ENCODE measurements at regions not wholly inside any gene's neighbourhood (a gene's known extent, or its start where the extent isn't known, plus 50 kb on each side); places are given as distances from the start of the nearest gene placed in this dataset.

- peaks cover 17% of the 10 kb centered on the region for H3K4me1 Mint-ChIP-seq
- peaks cover 6% of the 10 kb centered on the region; the same call in 2 of the 3 replicates for H3K36me3 Mint-ChIP-seq (ENCODE audit: low read depth)
Measured at GRCh38 chr5:34449639-34450038, 206.5 kb upstream of the RAI14 start.

DNA sequence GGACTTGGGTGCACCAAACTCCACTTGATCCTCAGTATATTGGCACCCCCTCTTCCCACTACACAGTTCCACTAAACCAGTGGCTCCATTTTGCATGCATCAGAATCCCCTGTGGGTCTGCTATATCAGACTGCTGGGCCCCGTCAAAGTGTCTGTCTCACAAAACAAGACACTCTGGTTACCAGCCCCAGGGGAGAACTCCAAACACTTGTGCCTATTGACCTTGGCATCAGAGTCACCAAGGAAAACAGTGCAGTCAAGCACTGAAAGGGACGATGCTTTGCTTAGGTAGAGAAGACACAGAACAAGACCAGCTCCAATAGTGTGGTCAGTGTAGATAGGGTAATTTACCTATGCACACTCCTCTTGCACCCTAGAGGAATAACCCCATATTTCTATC is 205.8 kb upstream of the RAI14 start:
- H3F3A ChIP-seq (replicated peaks; ENCODE audit: low read depth): no peaks in the 10 kb centered on the region
- peaks cover 7% of the 10 kb centered on the region; the same call in 1 of the 2 replicates for H3K9me2 ChIP-seq (ENCODE audit: insufficient read depth)
- H4K20me1 ChIP-seq (replicated peaks; ENCODE audit: insufficient read depth): no peaks in the 10 kb centered on the region
- DNase-seq (ENCODE audit: low spot score): no peak
- no peak overlapping the region for H3K4me3 Mint-ChIP-seq
- H3K27ac Mint-ChIP-seq: no peak overlapping the region
- H3K9me3 Mint-ChIP-seq: peaks cover under 1% of the 10 kb centered on the region; the same call in 2 of the 3 replicates
- H3K4me2 ChIP-seq: no peak overlapping the region
- H3K27me3 Mint-ChIP-seq (ENCODE audit: insufficient read depth, low read depth, poor library complexity): peaks cover 8% of the 10 kb centered on the region
- H2AFZ ChIP-seq: no peak overlapping the region
- peaks cover 17% of the 10 kb centered on the region for H3K4me1 Mint-ChIP-seq
- H3K36me3 ChIP-seq (ENCODE audit: insufficient read depth): no peaks in the 10 kb centered on the region
- ATAC-seq: no peak
- H3K36me3 Mint-ChIP-seq (ENCODE audit: low read depth): peaks cover 3% of the 10 kb centered on the region; the same call in 1 of the 3 replicates
- H3K79me2 ChIP-seq (replicated peaks; ENCODE audit: insufficient read depth): no peaks in the 10 kb centered on the region
- no peaks in the 10 kb centered on the region for H3K27me3 ChIP-seq (ENCODE audit: insufficient read depth)
- H3K4me3 ChIP-seq: no peak overlapping the region
- H3K4me1 ChIP-seq (ENCODE audit: insufficient read depth): peaks cover 14% of the 10 kb centered on the region; the same call in 1 of the 2 replicates
- H3K27ac ChIP-seq (ENCODE audit: low read depth): no peak overlapping the region
- no peak for TF ChIP-seq ETS1 (IDR thresholded peaks at IDR 0.05)
- TF ChIP-seq, protein P1, sequence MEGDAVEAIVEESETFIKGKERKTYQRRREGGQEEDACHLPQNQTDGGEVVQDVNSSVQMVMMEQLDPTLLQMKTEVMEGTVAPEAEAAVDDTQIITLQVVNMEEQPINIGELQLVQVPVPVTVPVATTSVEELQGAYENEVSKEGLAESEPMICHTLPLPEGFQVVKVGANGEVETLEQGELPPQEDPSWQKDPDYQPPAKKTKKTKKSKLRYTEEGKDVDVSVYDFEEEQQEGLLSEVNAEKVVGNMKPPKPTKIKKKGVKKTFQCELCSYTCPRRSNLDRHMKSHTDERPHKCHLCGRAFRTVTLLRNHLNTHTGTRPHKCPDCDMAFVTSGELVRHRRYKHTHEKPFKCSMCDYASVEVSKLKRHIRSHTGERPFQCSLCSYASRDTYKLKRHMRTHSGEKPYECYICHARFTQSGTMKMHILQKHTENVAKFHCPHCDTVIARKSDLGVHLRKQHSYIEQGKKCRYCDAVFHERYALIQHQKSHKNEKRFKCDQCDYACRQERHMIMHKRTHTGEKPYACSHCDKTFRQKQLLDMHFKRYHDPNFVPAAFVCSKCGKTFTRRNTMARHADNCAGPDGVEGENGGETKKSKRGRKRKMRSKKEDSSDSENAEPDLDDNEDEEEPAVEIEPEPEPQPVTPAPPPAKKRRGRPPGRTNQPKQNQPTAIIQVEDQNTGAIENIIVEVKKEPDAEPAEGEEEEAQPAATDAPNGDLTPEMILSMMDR (conservative IDR thresholded peaks at IDR 0.05; ENCODE audit: low read depth in 2 of 2): no peak
- TF ChIP-seq STAT1 (IDR thresholded peaks at IDR 0.05; ENCODE audit: unreplicated experiment): no peak
- TF ChIP-seq EZH2 (IDR thresholded peaks at IDR 0.05; ENCODE audit: low read depth, unreplicated experiment): no peak
- TF ChIP-seq EZH2phosphoT487 (IDR thresholded peaks at IDR 0.05; ENCODE audit: unreplicated experiment): no peak
- TF ChIP-seq, protein P2, sequence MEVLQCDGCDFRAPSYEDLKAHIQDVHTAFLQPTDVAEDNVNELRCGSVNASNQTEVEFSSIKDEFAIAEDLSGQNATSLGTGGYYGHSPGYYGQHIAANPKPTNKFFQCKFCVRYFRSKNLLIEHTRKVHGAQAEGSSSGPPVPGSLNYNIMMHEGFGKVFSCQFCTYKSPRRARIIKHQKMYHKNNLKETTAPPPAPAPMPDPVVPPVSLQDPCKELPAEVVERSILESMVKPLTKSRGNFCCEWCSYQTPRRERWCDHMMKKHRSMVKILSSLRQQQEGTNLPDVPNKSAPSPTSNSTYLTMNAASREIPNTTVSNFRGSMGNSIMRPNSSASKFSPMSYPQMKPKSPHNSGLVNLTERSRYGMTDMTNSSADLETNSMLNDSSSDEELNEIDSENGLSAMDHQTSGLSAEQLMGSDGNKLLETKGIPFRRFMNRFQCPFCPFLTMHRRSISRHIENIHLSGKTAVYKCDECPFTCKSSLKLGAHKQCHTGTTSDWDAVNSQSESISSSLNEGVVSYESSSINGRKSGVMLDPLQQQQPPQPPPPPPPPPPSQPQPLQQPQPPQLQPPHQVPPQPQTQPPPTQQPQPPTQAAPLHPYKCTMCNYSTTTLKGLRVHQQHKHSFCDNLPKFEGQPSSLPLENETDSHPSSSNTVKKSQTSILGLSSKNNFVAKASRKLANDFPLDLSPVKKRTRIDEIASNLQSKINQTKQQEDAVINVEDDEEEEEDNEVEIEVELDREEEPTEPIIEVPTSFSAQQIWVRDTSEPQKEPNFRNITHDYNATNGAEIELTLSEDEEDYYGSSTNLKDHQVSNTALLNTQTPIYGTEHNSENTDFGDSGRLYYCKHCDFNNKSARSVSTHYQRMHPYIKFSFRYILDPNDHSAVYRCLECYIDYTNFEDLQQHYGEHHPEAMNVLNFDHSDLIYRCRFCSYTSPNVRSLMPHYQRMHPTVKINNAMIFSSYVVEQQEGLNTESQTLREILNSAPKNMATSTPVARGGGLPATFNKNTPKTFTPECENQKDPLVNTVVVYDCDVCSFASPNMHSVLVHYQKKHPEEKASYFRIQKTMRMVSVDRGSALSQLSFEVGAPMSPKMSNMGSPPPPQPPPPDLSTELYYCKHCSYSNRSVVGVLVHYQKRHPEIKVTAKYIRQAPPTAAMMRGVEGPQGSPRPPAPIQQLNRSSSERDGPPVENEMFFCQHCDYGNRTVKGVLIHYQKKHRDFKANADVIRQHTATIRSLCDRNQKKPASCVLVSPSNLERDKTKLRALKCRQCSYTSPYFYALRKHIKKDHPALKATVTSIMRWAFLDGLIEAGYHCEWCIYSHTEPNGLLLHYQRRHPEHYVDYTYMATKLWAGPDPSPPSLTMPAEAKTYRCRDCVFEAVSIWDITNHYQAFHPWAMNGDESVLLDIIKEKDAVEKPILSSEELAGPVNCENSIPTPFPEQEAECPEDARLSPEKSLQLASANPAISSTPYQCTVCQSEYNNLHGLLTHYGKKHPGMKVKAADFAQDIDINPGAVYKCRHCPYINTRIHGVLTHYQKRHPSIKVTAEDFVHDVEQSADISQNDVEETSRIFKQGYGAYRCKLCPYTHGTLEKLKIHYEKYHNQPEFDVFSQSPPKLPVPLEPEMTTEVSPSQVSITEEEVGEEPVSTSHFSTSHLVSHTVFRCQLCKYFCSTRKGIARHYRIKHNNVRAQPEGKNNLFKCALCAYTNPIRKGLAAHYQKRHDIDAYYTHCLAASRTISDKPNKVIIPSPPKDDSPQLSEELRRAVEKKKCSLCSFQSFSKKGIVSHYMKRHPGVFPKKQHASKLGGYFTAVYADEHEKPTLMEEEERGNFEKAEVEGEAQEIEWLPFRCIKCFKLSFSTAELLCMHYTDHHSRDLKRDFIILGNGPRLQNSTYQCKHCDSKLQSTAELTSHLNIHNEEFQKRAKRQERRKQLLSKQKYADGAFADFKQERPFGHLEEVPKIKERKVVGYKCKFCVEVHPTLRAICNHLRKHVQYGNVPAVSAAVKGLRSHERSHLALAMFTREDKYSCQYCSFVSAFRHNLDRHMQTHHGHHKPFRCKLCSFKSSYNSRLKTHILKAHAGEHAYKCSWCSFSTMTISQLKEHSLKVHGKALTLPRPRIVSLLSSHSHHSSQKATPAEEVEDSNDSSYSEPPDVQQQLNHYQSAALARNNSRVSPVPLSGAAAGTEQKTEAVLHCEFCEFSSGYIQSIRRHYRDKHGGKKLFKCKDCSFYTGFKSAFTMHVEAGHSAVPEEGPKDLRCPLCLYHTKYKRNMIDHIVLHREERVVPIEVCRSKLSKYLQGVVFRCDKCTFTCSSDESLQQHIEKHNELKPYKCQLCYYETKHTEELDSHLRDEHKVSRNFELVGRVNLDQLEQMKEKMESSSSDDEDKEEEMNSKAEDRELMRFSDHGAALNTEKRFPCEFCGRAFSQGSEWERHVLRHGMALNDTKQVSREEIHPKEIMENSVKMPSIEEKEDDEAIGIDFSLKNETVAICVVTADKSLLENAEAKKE (CRISPR knock-in tag; IDR thresholded peaks at IDR 0.05): no peak

More at GRCh38 chr5:34449639-34450038, 206.5 kb upstream of the RAI14 start:
- H3K27ac Mint-ChIP-seq: no peak overlapping the region
- no peak for ATAC-seq
- H3K4me3 Mint-ChIP-seq: no peak overlapping the region
- DNase-seq (ENCODE audit: low spot score): no peak
- no peak for TF ChIP-seq ETS1 (IDR thresholded peaks at IDR 0.05)
- Histone ChIP-seq H3K27me3 (ENCODE audit: insufficient read depth) (no peaks in the 10 kb centered on the region), H3K4me1 (ENCODE audit: insufficient read depth) (peaks cover 14% of the 10 kb centered on the region; the same call in 1 of the 2 replicates), H2AFZ (no peak overlapping the region), H3K36me3 (ENCODE audit: insufficient read depth) (no peaks in the 10 kb centered on the region), H3K27ac (ENCODE audit: low read depth) (no peak overlapping the region), H3K79me2 (replicated peaks; ENCODE audit: insufficient read depth) (no peaks in the 10 kb centered on the region), H3K4me2 (no peak overlapping the region), H3F3A (replicated peaks; ENCODE audit: low read depth) (no peaks in the 10 kb centered on the region), H4K20me1 (replicated peaks; ENCODE audit: insufficient read depth) (no peaks in the 10 kb centered on the region), H3K4me3 (no peak overlapping the region), H3K9me2 (ENCODE audit: insufficient read depth) (peaks cover 7% of the 10 kb centered on the region; the same call in 1 of the 2 replicates)
- H3K9me3 Mint-ChIP-seq: no peaks in the 10 kb centered on the region; the same call in 1 of the 3 replicates
- H3K27me3 Mint-ChIP-seq (ENCODE audit: insufficient read depth, low read depth, poor library complexity): peaks cover 8% of the 10 kb centered on the region

All from GM23338 (cell line).